ENCODE measurements at regions not wholly inside any gene's neighbourhood (a gene's known extent, or its start where the extent isn't known, plus 50 kb on each side); places are given as distances from the start of the nearest gene placed in this dataset.

GRCh38 chr9:16128003-16128402 lies 575.2 kb downstream of the CCDC171 start:
- H3K27me3 ChIP-seq, result no peaks in the 10 kb centered on the region
- H3K9me3 ChIP-seq, result peaks cover 0 to 5% (median 0%) of the 10 kb centered on the region in 4 donors
- no peak for DNase-seq (ENCODE audit: low spot score in 2 of 2)
- no peaks in the 10 kb centered on the region for H3K4me1 ChIP-seq
- no peak overlapping the region for H3K4me3 ChIP-seq
- H3K27ac ChIP-seq, result no peak overlapping the region
- TF ChIP-seq POLR2A (IDR thresholded peaks at IDR 0.05), result no peak
- TF ChIP-seq EP300 (IDR thresholded peaks at IDR 0.05), result no peak
- H3K36me3 ChIP-seq, result no peaks in the 10 kb centered on the region
- WGBS, 2 donors, result 90 to 93% methylated on average over 4 to 6 of the region's 6 CpGs

DNA sequence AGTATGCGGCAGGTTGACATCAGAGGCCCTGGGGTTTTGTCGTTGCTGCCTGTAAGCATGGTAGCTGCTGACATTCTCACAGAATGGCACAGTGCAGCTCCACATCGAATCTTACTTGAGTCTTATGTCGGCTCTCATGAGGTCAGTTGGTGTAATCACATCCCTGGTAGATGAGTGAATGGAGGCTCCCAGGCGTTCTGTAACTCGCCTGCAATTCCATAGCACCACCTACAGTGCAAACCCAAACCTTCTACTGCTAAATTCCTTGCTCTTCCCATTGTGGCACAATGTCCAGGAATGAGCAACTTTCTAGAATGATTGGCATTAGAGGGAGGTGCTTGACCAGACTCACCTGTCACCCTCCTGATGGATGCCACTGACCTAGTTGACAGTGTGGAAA lies 578.4 kb downstream of the CCDC171 start:
- Histone ChIP-seq H3K27ac (no peak overlapping the region), H3K4me1 (no peaks in the 10 kb centered on the region), H3K9me3 (peaks cover 0 to 5% (median 0%) of the 10 kb centered on the region in 4 donors), H3K36me3 (no peaks in the 10 kb centered on the region), H3K27me3 (no peaks in the 10 kb centered on the region), H3K4me3 (no peak overlapping the region)
- TF ChIP-seq POLR2A (IDR thresholded peaks at IDR 0.05) (no peak), EP300 (IDR thresholded peaks at IDR 0.05) (no peak), CTCF (IDR thresholded peaks at IDR 0.05) (no peak)
- no peak for DNase-seq (ENCODE audit: low spot score in 2 of 2)
- WGBS, 2 donors, result 77 to 82% methylated on average over 6 of the region's 6 CpGs

DNA sequence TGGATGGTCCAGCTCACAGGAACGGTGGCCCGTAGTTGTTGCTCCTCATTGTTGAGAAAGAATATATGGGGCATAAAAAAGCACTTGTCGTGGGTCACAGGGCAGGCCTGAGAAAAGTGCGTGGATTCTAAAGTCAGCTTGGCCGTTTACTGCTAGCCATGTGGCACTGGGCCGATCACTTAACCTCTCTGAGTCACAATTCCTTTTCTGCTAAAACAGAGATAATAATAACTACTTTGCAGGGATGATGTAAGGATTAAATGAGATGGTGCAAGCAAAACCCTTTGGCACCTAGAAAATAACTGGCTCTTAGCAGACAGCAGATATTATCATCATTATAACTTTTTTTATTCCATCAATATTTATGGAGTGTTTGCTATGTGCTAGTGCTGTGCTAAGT lies 579.7 kb downstream of the CCDC171 start:
- TF ChIP-seq EP300 (IDR thresholded peaks at IDR 0.05), result no peak
- no peak for TF ChIP-seq POLR2A (IDR thresholded peaks at IDR 0.05)
- TF ChIP-seq CTCF (IDR thresholded peaks at IDR 0.05), result no peak
- no peak for DNase-seq (ENCODE audit: low spot score in 2 of 2)
- H3K36me3 ChIP-seq, result no peaks in the 10 kb centered on the region
- no peak overlapping the region for H3K4me3 ChIP-seq
- 88 to 90% methylated on average over 6 of the region's 6 CpGs for WGBS, 2 donors
- H3K9me3 ChIP-seq, result peaks cover 0 to 5% (median 0%) of the 10 kb centered on the region in 4 donors
- H3K4me1 ChIP-seq, result peaks cover 0 to 4% (median 0%) of the 10 kb centered on the region in 4 donors
- H3K27me3 ChIP-seq, result no peaks in the 10 kb centered on the region
- H3K27ac ChIP-seq, result no peak overlapping the region

DNA sequence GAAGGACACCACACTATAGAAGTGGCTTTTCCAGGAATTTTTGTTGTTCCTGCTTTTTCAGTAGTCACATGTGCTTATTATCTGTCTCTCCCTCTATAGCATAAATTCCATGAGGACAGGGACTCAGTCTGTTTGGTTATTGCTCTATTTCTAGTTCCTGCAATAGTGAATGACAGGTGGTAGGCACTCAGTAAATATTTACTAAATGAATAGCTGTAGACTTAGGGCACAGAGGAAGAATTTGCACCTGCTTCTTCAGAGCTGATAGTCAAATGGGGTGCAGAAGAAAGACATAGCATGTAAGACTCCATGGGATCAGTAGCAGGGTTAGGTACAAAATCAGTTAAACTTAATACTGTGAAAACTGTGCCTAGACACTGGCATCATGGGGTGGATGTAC lies 580.2 kb downstream of the CCDC171 start:
- TF ChIP-seq CTCF (IDR thresholded peaks at IDR 0.05) (no peak), POLR2A (IDR thresholded peaks at IDR 0.05) (no peak), EP300 (IDR thresholded peaks at IDR 0.05) (no peak)
- peaks cover 0 to 5% (median 0%) of the 10 kb centered on the region in 4 donors for H3K4me1 ChIP-seq
- H3K27ac ChIP-seq, result no peak overlapping the region
- peaks cover 0 to 5% (median 0%) of the 10 kb centered on the region in 4 donors for H3K9me3 ChIP-seq
- DNase-seq (ENCODE audit: low spot score in 2 of 2), result no peak
- no peaks in the 10 kb centered on the region for H3K36me3 ChIP-seq
- H3K4me3 ChIP-seq, result no peak overlapping the region
- H3K27me3 ChIP-seq, result no peaks in the 10 kb centered on the region

DNA sequence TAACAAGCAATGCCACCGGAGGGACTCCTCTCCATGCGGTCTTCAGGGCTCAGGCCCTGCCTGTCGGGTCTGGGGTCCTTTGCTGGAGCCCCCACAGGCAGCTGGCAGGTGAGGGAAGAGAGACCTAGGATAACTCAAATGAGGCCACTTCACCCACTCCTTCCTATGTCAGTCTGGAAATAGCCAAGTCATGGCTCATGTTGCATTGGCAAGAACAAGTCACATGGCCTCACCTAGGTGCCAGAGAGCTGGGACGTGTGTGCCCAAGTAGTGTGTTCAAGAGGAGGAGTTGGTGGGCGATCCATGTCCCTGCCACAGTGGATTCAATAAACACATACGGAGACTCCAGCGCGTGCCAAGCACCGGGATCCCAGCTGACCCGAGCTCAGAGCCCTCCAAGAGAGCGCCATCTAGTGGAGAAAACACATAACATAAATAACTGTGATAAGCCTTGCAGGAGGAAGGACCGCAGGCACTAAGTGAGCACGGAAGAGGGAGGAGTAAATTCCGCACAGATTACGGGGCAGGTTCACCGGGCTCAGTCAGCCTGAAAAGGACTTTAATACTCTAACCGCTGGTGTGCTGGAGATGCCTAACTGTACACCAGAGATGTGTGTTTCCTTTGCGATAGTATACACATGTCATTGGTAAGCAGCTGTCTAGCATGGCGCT lies 580.8 kb downstream of the CCDC171 start:
- TF ChIP-seq CTCF (IDR thresholded peaks at IDR 0.05) (peak; percentile 35 to 59 (median 47)), EP300 (IDR thresholded peaks at IDR 0.05) (no peak), POLR2A (IDR thresholded peaks at IDR 0.05) (no peak)
- H3K27me3 ChIP-seq, result no peaks in the 10 kb centered on the region
- H3K36me3 ChIP-seq, result no peaks in the 10 kb centered on the region
- H3K4me1 ChIP-seq, result peaks cover 0 to 11% (median 2%) of the 10 kb centered on the region in 4 donors
- no peak for DNase-seq (ENCODE audit: low spot score in 2 of 2)
- H3K9me3 ChIP-seq, result peaks cover 0 to 5% (median 0%) of the 10 kb centered on the region in 4 donors
- H3K4me3 ChIP-seq, result no peak overlapping the region
- H3K27ac ChIP-seq, result no peak overlapping the region
- 42 to 46% methylated on average over 19 of the region's 19 CpGs for WGBS, 2 donors

All from tibial nerve (tissue), 4 donors.